ENCODE measurements at regions not wholly inside any gene's neighbourhood (a gene's known extent, or its start where the extent isn't known, plus 50 kb on each side); places are given as distances from the start of the nearest gene placed in this dataset.
A peak's percentile ranks its signal among the peaks of the same experiment; 100 is the strongest.

DNA sequence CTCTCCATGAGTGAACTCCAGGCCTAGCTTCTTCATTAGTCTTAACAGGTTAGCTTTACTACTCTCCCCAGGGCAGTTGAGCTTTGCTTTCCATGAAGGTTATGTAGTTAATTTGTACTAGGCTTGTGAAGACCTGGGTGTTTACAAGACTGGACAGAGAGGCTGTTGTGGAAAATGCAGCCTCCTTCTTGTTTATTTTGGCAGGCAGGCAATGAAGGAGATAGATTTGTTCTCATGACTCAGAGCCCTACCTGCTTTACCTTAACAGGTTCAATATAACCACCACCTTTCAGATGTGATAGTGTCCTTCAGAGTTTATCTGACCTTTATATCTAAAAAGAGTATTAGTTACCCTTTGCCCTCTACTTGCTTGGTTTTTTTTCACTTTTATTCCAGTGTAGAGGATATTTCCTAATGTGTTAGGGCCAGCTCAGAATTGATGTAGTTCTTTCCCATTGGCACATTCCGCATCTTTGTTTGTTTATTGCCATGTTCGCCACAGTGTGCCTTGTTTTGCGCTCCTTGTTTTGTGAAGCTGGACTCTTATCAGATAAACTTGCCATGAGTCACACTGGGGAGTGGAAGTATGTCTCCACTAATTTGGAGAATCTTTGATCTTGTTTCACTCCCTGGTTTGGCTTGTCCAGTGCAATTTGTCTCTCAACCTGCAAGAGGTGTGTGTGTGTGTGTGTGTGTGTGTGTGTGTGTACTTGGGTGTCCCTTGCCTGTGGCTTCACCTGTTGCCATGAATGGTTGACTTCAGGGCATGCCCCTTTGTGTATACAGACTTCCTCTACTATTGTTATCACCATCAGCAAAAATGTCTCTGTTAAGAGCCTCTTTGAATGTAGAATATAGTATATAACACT, 87.4 kb upstream of the MACF1 start:
- no peak for DNase-seq
- Histone ChIP-seq H3K36me3 (peaks cover 16% of the 10 kb centered on the region), H3K4me3 (no peak overlapping the region), H3K4me1 (peaks cover 19% of the 10 kb centered on the region), H3K27ac (no peak overlapping the region), H3K27me3 (no peaks in the 10 kb centered on the region), H3K9me3 (replicated peaks) (no peaks in the 10 kb centered on the region)

DNA sequence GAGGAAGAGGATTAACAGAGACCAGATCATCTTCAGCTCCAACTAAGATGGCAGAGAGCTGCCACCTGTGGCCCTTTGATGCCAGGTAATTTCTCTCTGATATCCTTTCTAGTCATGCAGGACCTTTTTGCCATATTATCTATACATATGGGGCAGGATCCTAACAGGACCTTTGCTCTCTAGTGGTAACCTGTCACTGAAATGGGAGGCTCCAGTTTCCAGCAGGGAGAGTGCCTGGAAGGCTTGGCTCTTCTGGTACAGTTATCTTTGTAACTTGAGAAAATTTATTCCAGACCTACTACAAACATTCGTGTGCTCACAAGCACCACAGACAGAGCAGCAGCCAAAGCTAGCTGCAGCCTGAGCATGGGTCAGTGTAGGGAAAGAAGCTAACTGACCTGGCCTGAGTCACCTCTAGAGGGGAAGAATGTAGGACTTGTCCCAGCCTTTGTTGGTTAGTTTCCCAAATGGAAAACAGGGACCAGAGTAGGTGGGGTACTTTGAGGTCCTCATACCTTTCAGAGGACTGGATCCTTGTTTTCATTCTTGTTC, 86.5 kb upstream of the MACF1 start:
- DNase-seq = no peak
- Histone ChIP-seq H3K4me3 (no peak overlapping the region), H3K9me3 (replicated peaks) (no peaks in the 10 kb centered on the region), H3K27ac (no peak overlapping the region), H3K36me3 (peaks cover 16% of the 10 kb centered on the region), H3K4me1 (peaks cover 19% of the 10 kb centered on the region), H3K27me3 (no peaks in the 10 kb centered on the region)

DNA sequence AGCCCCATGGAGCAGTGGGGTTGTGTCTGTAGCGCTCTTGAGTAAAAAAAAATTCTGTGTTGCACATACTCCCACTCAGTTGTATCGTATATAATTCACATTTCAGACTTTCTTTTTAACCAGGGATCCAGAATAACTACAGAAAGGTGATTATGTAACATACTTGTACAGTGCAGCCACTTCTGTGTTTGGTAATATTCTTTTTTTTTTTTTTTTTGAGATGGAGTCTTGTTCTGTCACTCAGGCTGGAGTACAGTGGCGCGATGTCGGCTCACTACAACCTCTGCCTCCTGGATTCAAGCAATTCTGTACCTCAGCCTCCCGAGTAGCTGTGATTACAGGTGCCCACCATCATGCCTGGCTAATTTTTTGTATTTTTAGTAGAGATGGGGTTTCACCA, 82.4 kb upstream of the MACF1 start:
- Histone ChIP-seq H3K4me3 (no peak overlapping the region), H3K27ac (no peak overlapping the region)

DNA sequence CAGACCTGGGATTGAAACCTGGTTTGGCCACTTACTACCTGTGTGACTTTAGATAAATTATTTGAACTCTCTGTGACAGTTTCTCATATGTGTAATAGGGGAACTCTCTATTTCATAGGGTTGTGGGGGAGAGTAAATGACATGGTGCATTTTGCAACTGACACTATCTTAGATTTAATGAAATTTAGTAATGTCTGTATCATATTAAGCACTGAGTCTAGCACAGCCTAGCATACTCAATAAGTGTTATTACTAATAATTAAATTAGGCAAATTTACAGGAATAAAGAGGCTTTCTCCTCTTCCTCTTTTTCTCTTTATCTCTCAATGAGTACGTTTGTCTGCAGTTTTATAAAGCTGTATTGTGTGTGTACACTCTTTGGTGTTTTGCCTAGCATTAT, 80.2 kb upstream of the MACF1 start:
- no peak for DNase-seq
- no peak overlapping the region for H3K27ac ChIP-seq
- peaks cover 4% of the 10 kb centered on the region for H3K4me1 ChIP-seq
- peaks cover 25% of the 10 kb centered on the region for H3K36me3 ChIP-seq
- H3K27me3 ChIP-seq = no peaks in the 10 kb centered on the region
- no peak overlapping the region for H3K4me3 ChIP-seq
- no peaks in the 10 kb centered on the region for H3K9me3 ChIP-seq (replicated peaks)

More for the DNA sequence above, 82.4 kb upstream of the MACF1 start:
- Histone ChIP-seq H3K4me1 (peaks cover 10% of the 10 kb centered on the region), H3K27me3 (no peaks in the 10 kb centered on the region), H3K36me3 (peaks cover 25% of the 10 kb centered on the region), H3K9me3 (replicated peaks) (no peaks in the 10 kb centered on the region)
- no peak for DNase-seq

DNA sequence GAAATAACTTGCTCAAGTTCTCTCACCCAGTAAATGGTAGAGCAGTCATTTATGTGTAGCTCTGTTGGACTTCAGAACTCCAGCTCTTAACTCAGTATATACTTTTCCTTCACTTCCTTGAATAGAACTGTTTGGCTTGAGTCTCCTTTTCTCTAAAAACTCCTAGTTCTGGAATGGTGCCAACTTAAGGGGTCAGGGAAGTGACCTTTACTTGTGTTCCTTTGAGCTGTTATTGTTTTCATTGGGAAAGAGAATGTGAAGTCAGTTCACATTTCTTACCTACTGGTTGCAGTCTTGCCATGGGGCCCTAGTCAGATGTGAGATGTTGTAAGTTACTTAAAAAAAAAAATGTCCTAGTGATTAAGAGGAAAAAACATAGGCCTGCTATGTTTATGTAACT, 77.0 kb upstream of the MACF1 start:
- peak in 1 of 2 experiments; percentile 55 for DNase-seq
- Histone ChIP-seq H3K27me3 (no peaks in the 10 kb centered on the region), H3K4me1 (peaks cover 29% of the 10 kb centered on the region), H3K9me3 (replicated peaks) (no peaks in the 10 kb centered on the region), H3K36me3 (peaks cover 9% of the 10 kb centered on the region; the same call in 1 of the 2 replicates), H3K27ac (no peak overlapping the region), H3K4me3 (no peak overlapping the region)

DNA sequence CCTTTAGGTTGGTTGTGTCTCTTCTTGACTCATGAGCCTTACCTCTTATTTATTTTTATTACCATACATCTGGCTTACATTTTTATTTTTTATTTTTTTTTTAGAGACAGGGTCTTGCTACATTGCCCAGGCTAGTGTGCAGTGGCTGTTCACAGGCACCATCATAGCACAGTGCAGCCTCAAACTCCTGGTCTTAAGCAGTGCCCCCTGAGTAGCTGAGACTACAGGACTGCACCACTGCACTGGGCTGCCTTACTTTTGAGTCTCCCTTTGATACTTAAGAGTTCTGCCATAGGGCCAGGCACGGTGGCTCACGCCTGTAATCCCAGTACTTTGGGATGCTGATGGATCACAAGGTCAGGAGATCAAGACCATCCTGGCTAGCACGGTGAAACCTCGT, 76.4 kb upstream of the MACF1 start:
- Histone ChIP-seq H3K27me3 (no peaks in the 10 kb centered on the region), H3K27ac (no peak overlapping the region), H3K4me1 (peaks cover 29% of the 10 kb centered on the region), H3K4me3 (no peak overlapping the region), H3K36me3 (peaks cover 9% of the 10 kb centered on the region; the same call in 1 of the 2 replicates), H3K9me3 (replicated peaks) (no peaks in the 10 kb centered on the region)
- no peak for DNase-seq

DNA sequence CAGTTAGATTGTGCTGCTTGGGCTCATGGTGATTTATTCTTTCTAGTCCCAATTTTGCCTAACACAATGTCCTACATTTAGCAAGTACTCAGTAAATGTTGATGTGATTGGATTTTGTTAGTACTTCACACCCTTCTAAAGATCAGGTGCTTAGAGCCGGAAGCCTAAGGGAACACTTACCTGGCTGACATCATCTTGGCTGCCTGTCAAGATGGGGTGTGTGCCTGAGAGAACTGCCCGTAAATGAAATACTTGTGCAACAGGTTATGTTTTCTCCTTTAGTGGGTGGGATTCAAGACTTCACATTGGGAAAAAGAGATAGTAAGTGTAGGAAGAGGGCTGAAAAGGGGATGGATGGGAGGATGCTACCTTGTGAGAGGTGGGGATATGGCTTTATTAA, 75.5 kb upstream of the MACF1 start:
- DNase-seq = no peak
- Histone ChIP-seq H3K4me1 (peaks cover 32% of the 10 kb centered on the region), H3K36me3 (peaks cover 9% of the 10 kb centered on the region; the same call in 1 of the 2 replicates), H3K9me3 (replicated peaks) (no peaks in the 10 kb centered on the region), H3K27ac (no peak overlapping the region), H3K27me3 (no peaks in the 10 kb centered on the region), H3K4me3 (no peak overlapping the region)

DNA sequence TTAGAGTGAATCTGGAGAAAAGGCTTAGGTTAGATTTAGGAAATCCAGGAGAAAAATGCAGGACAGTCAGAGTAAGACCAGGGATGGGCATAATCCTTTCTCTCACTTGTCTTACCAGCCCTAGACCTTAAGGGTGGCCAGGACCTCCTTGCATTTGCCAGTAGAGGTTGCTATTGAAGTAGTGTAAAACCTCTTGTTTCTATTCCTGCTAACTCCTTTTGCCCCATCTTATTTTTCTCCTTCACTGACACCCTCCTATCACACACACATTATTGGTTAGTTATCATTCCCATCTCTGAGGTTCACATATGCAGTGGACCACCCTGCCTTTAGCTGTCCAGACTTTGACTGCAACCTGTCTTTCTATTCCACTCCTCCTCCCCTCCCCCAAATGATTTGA, 75.0 kb upstream of the MACF1 start:
- peaks cover 32% of the 10 kb centered on the region for H3K4me1 ChIP-seq
- peaks cover 9% of the 10 kb centered on the region; the same call in 1 of the 2 replicates for H3K36me3 ChIP-seq
- H3K27ac ChIP-seq = no peak overlapping the region
- no peak overlapping the region for H3K4me3 ChIP-seq
- peak in 1 of 2 experiments; percentile 34 for DNase-seq
- no peaks in the 10 kb centered on the region for H3K27me3 ChIP-seq
- H3K9me3 ChIP-seq (replicated peaks) = no peaks in the 10 kb centered on the region

DNA sequence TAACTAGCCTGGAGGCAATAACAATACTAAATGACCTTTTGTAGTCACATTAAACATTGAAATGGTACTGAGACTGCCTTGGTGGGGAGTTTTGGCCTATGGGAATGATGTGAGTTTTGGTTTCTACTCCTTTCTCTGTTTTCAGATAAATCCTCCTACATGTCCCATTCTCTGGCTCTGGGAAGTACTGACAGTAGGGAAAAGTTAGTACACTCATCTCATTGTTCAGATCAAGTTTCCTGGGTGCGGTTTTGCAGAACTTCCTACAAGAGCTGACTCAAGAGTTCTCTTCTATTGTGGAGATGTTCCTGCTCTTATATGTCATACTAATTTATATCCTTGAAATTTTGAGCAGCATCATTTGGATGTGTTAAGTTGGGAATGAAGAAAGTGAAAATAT, 74.2 kb upstream of the MACF1 start:
- H3K4me3 ChIP-seq = no peak overlapping the region
- no peaks in the 10 kb centered on the region for H3K9me3 ChIP-seq (replicated peaks)
- H3K4me1 ChIP-seq = peaks cover 32% of the 10 kb centered on the region
- DNase-seq = peak in 1 of 2 experiments; percentile 58
- no peaks in the 10 kb centered on the region for H3K27me3 ChIP-seq
- peaks cover 8% of the 10 kb centered on the region; the same call in 1 of the 2 replicates for H3K36me3 ChIP-seq
- no peak overlapping the region for H3K27ac ChIP-seq

DNA sequence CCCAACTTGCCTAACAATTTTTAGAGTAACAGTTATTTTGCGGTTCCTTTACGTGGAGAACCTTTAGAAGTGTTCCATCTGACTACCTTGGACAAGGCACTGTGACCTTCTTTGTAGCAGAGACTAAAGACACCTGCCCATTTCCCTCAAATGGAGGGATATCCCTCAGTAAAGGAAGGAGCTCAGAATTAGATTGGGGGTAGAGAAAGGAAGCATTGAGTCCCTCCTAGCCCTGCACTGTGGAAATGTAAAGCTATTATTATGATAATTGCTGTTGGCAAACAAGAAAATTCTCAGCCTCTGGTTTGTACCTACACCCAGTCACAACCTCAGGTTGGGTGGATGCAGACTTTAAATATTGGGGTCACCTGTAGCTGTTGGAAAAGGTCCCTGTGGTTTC, 72.6 kb upstream of the MACF1 start:
- Histone ChIP-seq H3K27me3 (no peaks in the 10 kb centered on the region), H3K27ac (no peak overlapping the region), H3K36me3 (peaks cover 2% of the 10 kb centered on the region; the same call in 1 of the 2 replicates), H3K9me3 (replicated peaks) (no peaks in the 10 kb centered on the region), H3K4me1 (peaks cover 32% of the 10 kb centered on the region), H3K4me3 (no peak overlapping the region)
- DNase-seq = peak in 1 of 2 experiments; percentile 47

DNA sequence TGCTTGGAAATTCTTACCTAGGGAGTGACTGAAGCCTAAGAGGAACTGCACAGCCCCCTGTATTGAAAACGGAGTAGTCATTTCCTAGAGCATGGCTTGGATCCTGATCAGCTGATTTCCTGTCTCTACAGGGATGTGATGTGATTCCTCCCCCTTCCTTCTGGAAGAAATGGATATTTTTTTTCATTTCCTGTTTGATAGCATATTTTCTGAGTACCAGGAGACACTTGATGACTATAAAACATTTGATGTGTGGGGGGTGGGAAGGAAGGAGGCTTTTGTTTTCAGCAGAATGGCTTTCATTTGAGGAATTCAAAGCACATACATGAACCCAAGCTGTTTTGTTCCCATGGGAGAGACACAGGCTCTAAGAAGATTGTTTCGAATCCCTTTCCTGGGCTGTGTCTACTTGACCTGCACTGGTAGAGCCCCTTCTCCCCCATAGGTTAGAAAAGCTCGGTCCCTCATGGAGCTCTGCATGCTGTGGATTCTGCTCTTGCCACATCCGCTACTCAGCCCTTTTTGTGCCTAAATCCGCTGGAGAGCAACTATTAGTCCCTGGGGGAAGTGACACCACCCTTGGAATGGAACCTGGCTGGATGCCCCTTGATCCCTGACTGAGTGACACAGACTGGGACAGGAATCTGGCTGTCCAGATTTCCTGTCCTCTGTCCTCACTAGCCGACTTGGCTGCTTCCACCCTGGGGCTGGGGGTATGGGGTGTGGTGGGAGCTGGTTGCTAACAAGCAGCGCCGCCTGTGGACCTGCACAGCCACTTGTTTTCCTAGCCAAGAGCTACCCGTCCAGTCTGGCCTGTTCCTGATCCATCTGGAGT, 71.8 kb upstream of the MACF1 start:
- Histone ChIP-seq H3K4me1 (peaks cover 28% of the 10 kb centered on the region), H3K4me3 (no peak overlapping the region), H3K36me3 (peaks cover 2% of the 10 kb centered on the region; the same call in 1 of the 2 replicates), H3K27me3 (no peaks in the 10 kb centered on the region), H3K9me3 (replicated peaks) (no peaks in the 10 kb centered on the region), H3K27ac (no peak overlapping the region)
- no peak for DNase-seq

DNA sequence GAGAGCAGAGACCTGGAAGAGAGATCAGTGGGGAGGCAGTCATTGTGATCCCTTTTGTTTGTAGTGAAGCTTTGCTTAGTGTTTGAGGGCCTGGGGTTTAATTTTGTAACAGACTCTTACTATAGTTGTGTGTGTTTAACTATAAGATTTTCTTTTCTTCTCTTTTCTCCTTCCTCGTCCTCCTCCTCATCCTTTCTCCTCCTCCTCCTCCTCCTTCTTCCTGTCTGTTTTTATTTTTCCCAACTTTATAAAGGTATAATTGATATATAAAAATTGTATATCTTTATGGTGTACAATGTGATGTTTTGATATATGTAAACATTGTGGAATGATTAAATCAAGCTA, 71.2 kb upstream of the MACF1 start:
- Histone ChIP-seq H3K4me3 (no peak overlapping the region), H3K36me3 (peaks cover 2% of the 10 kb centered on the region; the same call in 1 of the 2 replicates), H3K27ac (no peak overlapping the region), H3K4me1 (peaks cover 28% of the 10 kb centered on the region), H3K9me3 (replicated peaks) (no peaks in the 10 kb centered on the region), H3K27me3 (no peaks in the 10 kb centered on the region)
- DNase-seq = no peak

DNA sequence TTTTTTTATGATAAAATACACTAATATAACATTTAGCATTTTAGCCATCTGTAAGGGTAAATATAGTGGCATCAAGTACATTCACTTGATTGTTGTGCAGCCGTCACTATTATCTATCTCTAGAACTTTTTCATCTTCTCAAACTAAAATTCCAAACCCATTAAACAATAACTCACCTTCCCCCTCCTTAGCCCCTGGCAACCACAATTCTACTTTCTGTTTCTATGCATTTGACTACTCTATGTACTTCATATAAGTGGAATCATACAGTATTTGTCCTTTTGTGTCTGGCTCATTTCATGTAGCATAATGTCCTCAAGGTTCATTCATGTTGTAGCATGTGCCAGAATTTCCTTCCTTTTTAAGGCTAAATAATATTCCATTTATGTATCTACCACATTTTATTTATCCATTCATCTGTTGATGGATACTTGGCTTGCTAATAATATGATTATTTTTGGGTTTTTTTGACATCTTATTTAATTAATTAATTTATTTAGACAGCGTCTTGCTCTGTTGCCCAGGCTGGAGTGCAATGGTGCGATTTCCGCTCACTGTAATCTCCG, 69.6 kb upstream of the MACF1 start:
- Histone ChIP-seq H3K27me3 (no peaks in the 10 kb centered on the region), H3K36me3 (peaks cover 2% of the 10 kb centered on the region; the same call in 1 of the 2 replicates), H3K4me3 (no peak overlapping the region), H3K9me3 (replicated peaks) (no peaks in the 10 kb centered on the region), H3K27ac (no peak overlapping the region), H3K4me1 (peaks cover 27% of the 10 kb centered on the region)
- DNase-seq = no peak

DNA sequence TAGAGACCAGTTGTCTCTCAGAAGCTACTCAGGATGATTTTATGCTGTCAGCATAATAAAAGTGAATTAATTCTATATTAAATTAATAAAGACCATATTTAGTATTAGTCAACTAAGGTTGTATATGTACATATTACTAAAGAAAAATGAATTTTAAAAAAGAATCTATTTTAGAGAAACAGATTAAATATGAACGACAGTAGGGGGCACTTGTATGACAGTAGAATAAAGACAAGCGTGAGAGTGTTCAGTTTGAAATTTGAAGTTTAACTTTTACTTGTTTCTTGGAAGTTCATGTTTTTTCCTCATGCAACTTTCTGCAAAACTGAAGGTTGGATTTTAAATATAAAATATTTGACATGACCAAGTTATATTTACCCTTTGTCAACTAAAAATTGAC, 67.9 kb upstream of the MACF1 start:
- peaks cover 2% of the 10 kb centered on the region; the same call in 1 of the 2 replicates for H3K36me3 ChIP-seq
- H3K27ac ChIP-seq = no peak overlapping the region
- no peak for DNase-seq
- peaks cover 30% of the 10 kb centered on the region for H3K4me1 ChIP-seq
- H3K27me3 ChIP-seq = no peaks in the 10 kb centered on the region
- H3K9me3 ChIP-seq (replicated peaks) = no peaks in the 10 kb centered on the region
- H3K4me3 ChIP-seq = no peak overlapping the region
